GM12872 (cell line): ENCODE measurements at regions not wholly inside any gene's neighbourhood (a gene's known extent, or its start where the extent isn't known, plus 50 kb on each side); places are given as distances from the start of the nearest gene placed in this dataset.

ENCODE experiments used
- CTCF ChIP-seq: IDR thresholded peaks from 3 replicates; pipeline ENCODE4 v1.5.1; 2011; ENCODE audit warnings: low read depth, mild to moderate bottlenecking, low read length, moderate library complexity; ENCODE audit not compliant: insufficient read depth

- TF ChIP-seq CTCF: no peak
These were observed 193.1 kb upstream of the UBE2E3 start for GRCh38 chr2:180787330-180787729.

GRCh38 chr2:180781276-180781675 is 199.1 kb upstream of the UBE2E3 start:
- TF ChIP-seq CTCF: no peak

GRCh38 chr2:180778291-180778690 is 202.1 kb upstream of the UBE2E3 start:
- no peak for TF ChIP-seq CTCF

GRCh38 chr2:180776921-180777320 is 203.5 kb upstream of the UBE2E3 start:
- TF ChIP-seq CTCF: no peak

- no peak for TF ChIP-seq CTCF
These were observed 204.7 kb upstream of the UBE2E3 start for GRCh38 chr2:180775711-180776110.

- TF ChIP-seq CTCF: no peak
These were observed 217.0 kb upstream of the UBE2E3 start for GRCh38 chr2:180763263-180763989.

- no peak for TF ChIP-seq CTCF
These were observed 219.2 kb upstream of the UBE2E3 start for GRCh38 chr2:180761224-180761623.

- TF ChIP-seq CTCF: no peak
These were observed 220.8 kb upstream of the UBE2E3 start for GRCh38 chr2:180759631-180760030.
